ENCODE measurements at regions not wholly inside any gene's neighbourhood (a gene's known extent, or its start where the extent isn't known, plus 50 kb on each side); places are given as distances from the start of the nearest gene placed in this dataset.

DNA sequence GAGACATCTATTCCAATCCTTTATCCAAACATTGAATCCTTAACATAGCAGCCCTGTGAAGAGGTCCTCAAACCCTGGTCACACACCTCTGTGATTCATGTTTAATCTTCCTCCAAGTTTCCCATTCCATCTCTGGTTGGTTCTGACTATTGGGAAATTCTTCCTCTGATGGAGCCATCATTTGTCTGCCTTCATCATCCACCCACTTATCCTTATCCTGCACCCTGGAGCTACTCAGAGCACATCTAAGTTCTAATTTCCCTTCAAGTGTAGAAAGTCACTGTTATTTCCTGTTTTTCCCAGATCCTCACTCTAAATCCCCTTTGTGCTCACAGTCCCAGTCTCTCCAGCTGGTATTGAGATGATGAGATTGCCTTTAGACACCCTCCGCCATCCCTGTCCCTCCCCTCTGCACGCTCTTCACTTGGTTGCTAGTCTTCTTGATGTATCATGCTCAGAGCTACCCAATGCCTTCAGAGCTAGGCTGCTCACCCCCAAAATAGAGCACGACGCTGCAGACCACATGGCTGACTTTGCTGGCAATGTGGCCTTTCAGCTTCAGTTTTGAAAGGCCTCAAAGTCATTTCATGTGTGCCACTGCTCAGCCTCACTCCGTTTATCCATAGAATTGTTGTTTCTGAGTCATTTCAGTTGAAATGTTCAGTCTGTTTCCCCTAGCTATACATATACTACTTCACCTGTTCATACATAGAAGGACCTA lies 154.3 kb downstream of the PALM2AKAP2 start:
- TF ChIP-seq RFX5 (IDR thresholded peaks at IDR 0.05) = no peak
- TF ChIP-seq POLR2A (IDR thresholded peaks at IDR 0.05; ENCODE audit: low read length) = no peak
- TF ChIP-seq, protein P1, sequence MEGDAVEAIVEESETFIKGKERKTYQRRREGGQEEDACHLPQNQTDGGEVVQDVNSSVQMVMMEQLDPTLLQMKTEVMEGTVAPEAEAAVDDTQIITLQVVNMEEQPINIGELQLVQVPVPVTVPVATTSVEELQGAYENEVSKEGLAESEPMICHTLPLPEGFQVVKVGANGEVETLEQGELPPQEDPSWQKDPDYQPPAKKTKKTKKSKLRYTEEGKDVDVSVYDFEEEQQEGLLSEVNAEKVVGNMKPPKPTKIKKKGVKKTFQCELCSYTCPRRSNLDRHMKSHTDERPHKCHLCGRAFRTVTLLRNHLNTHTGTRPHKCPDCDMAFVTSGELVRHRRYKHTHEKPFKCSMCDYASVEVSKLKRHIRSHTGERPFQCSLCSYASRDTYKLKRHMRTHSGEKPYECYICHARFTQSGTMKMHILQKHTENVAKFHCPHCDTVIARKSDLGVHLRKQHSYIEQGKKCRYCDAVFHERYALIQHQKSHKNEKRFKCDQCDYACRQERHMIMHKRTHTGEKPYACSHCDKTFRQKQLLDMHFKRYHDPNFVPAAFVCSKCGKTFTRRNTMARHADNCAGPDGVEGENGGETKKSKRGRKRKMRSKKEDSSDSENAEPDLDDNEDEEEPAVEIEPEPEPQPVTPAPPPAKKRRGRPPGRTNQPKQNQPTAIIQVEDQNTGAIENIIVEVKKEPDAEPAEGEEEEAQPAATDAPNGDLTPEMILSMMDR (IDR thresholded peaks at IDR 0.05) = no peak
- TF ChIP-seq NPAS2 (CRISPR knock-in tag; IDR thresholded peaks at IDR 0.05; ENCODE audit: borderline replicate concordance) = no peak
- TF ChIP-seq REST (IDR thresholded peaks at IDR 0.05) = no peak
- TF ChIP-seq RCOR1 (IDR thresholded peaks at IDR 0.05; ENCODE audit: low read depth, low read length) = no peak
- TF ChIP-seq JUN (IDR thresholded peaks at IDR 0.05) = no peak
- TF ChIP-seq MAFK (IDR thresholded peaks at IDR 0.05; ENCODE audit: partially characterized antibody) = no peak
- no peak for TF ChIP-seq CEBPB (IDR thresholded peaks at IDR 0.05)
- TF ChIP-seq EP300 (IDR thresholded peaks at IDR 0.05) = no peak
- TF ChIP-seq, protein P2, sequence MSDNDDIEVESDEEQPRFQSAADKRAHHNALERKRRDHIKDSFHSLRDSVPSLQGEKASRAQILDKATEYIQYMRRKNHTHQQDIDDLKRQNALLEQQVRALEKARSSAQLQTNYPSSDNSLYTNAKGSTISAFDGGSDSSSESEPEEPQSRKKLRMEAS (IDR thresholded peaks at IDR 0.05) = no peak
- TF ChIP-seq EHMT2 (IDR thresholded peaks at IDR 0.05; ENCODE audit: low read depth) = no peak
- no peak for TF ChIP-seq HOXA7 (CRISPR knock-in tag; IDR thresholded peaks at IDR 0.05)

All from A549 (cell line).